ENCODE measurements at regions not wholly inside any gene's neighbourhood (a gene's known extent, or its start where the extent isn't known, plus 50 kb on each side); places are given as distances from the start of the nearest gene placed in this dataset.

DNA sequence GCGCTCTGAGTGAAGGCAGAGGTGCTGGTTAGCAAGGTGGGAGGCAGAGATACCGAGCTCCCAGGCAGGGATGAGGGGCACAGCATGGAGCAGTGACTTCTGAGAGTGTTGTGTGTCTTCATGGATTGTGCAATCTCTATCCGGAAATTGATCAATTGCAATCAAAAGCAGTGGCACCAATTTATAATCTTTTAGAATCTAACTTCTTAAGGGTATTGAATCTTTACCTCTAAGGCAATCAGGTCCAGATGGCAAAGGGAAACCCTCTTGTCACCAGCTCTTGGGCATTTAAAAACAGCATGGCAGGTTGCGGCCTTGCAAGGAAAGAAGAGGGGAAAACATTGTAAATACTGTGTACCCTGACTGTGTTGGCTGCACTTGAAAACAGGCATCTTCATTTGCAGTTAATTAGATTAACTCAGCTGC lies 58.0 kb upstream of the MRTFB start:
- no peak for TF ChIP-seq POLR2A (IDR thresholded peaks at IDR 0.05)
- TF ChIP-seq, protein P1, sequence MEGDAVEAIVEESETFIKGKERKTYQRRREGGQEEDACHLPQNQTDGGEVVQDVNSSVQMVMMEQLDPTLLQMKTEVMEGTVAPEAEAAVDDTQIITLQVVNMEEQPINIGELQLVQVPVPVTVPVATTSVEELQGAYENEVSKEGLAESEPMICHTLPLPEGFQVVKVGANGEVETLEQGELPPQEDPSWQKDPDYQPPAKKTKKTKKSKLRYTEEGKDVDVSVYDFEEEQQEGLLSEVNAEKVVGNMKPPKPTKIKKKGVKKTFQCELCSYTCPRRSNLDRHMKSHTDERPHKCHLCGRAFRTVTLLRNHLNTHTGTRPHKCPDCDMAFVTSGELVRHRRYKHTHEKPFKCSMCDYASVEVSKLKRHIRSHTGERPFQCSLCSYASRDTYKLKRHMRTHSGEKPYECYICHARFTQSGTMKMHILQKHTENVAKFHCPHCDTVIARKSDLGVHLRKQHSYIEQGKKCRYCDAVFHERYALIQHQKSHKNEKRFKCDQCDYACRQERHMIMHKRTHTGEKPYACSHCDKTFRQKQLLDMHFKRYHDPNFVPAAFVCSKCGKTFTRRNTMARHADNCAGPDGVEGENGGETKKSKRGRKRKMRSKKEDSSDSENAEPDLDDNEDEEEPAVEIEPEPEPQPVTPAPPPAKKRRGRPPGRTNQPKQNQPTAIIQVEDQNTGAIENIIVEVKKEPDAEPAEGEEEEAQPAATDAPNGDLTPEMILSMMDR (IDR thresholded peaks at IDR 0.05), result no peak
